Left lung (tissue), 4 donors: ENCODE measurements at regions not wholly inside any gene's neighbourhood (a gene's known extent, or its start where the extent isn't known, plus 50 kb on each side); places are given as distances from the start of the nearest gene placed in this dataset.

ENCODE experiments used
- ATAC-seq: fragments of 200-7000 bp; cut with Tn5 transposase; one replicate; pipeline ENCODE4 v1.9.1; 2020; ENCODE audit warnings: moderate library complexity
- DNase-seq, 4 donors: peaks; one replicate each; pipeline ENCODE4 v3.0.0-alpha.2; 2013 to 2020
- H3K27ac ChIP-seq, 2 donors: fragments of 200-600 bp; sonication (generic) in 1 of 2; one replicate each; pipeline versions ENCODE4 v1.5.0 to v1.8.0; 2020 to 2021
- H3K27me3 ChIP-seq, 2 donors: fragments of 200-600 bp; sonication (generic) in 1 of 2; one replicate each; pipeline versions ENCODE4 v1.5.0 to v1.8.0; 2020 to 2021
- H3K36me3 ChIP-seq, 2 donors: fragments of 200-600 bp; sonication (generic) in 1 of 2; one replicate each; pipeline versions ENCODE4 v1.5.0 to v1.8.0; 2020 to 2021
- H3K4me1 ChIP-seq, 2 donors: fragments of 200-600 bp; one replicate each; pipeline ENCODE4 v1.8.0; 2021
- H3K4me3 ChIP-seq, 2 donors: fragments of 200-600 bp; sonication (generic) in 1 of 2; one replicate each; pipeline versions ENCODE4 v1.5.0 to v1.8.0; 2020 to 2021; ENCODE audit warnings: mild to moderate bottlenecking in 1 of 2
- H3K9me3 ChIP-seq, 2 donors: fragments of 200-600 bp; sonication (generic) in 1 of 2; one replicate each; pipeline versions ENCODE4 v1.5.0 to v1.8.0; 2020 to 2021
- CTCF ChIP-seq, 2 donors: fragments of 200-600 bp; sonication (generic) in 1 of 2; IDR thresholded peaks; one replicate each; pipeline versions ENCODE4 v1.5.0 to v1.8.0; 2021; ENCODE audit warnings: antibody characterized with exemption in 2 of 2
- intact Hi-C, 2 donors: fragments of 100-400 bp; cut with DNase I; formaldehyde crosslinking; loops; one replicate each; pipeline versions ENCODE4 v1.11.2 to v1.14.2; 2022
- donor health status: DM: no; HTN: yes; CAD: no.
- donor health status: DM: no; HTN: no; CAD: no.

GRCh38 chr13:80035096-80035495, 305.8 kb downstream of the SPRY2 start:
- H3K36me3 ChIP-seq = no peaks in the 10 kb centered on the region
- H3K27me3 ChIP-seq = no peaks in the 10 kb centered on the region
- ATAC-seq (no peak), DNase-seq (no peak)
- peaks cover 0 to 14% of the 10 kb centered on the region in 2 donors for H3K4me1 ChIP-seq
- no peak overlapping the region for H3K27ac ChIP-seq
- H3K4me3 ChIP-seq = no peak overlapping the region
- intact Hi-C loops = no loop called here
- no peaks in the 10 kb centered on the region for H3K9me3 ChIP-seq
- TF ChIP-seq CTCF (IDR thresholded peaks at IDR 0.05) = no peak

DNA sequence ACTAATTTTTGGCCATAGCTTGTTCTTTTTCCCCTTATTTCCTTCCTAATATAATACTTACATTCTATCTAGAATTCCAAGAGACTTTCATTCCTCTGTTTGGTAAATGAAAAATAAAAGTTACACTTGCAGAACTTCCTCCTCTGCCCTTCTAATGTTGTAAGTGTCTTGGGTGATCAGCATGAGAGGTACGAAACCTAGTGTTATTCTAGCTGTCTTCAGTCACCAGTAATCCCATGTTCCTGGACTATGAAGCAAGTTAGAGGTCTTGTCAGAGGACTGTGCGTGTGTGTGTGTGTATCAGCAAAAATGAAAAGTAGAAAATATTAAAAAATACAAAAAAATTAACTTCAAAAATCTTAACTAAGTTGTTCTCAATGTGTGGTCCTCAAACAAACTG, 307.0 kb downstream of the SPRY2 start:
- DNase-seq (no peak), ATAC-seq (no peak)
- intact Hi-C loops = no loop called here
- no peak for TF ChIP-seq CTCF (IDR thresholded peaks at IDR 0.05)
- Histone ChIP-seq H3K27me3 (no peaks in the 10 kb centered on the region), H3K36me3 (no peaks in the 10 kb centered on the region), H3K9me3 (no peaks in the 10 kb centered on the region), H3K27ac (no peak overlapping the region), H3K4me1 (peaks cover 0 to 13% of the 10 kb centered on the region in 2 donors), H3K4me3 (no peak overlapping the region)

DNA sequence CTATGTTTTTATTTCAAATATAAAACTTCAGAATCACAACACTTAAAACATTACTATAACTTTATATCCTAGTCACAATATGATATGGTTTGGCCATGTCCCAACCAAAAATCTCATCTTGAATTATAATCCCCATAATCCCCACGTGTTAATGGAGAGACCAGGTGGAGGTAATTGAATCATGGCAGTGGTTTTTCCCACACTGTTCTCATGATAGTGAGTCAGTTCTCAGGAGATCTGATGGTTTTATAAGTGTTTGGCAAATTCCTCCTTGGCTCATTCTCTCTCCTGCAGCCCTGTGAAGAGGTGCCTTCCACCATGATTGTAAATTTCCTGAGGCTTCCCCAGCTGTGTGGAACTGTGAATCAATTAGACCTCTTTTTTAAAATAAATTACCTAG, 307.6 kb downstream of the SPRY2 start:
- intact Hi-C loops = no loop called here
- no peak for DNase-seq
- Histone ChIP-seq H3K27ac (no peak overlapping the region), H3K36me3 (no peaks in the 10 kb centered on the region), H3K9me3 (no peaks in the 10 kb centered on the region), H3K27me3 (no peaks in the 10 kb centered on the region), H3K4me3 (no peak overlapping the region), H3K4me1 (peaks cover 0 to 13% of the 10 kb centered on the region in 2 donors)
- no peak for ATAC-seq
- no peak for TF ChIP-seq CTCF (IDR thresholded peaks at IDR 0.05)

DNA sequence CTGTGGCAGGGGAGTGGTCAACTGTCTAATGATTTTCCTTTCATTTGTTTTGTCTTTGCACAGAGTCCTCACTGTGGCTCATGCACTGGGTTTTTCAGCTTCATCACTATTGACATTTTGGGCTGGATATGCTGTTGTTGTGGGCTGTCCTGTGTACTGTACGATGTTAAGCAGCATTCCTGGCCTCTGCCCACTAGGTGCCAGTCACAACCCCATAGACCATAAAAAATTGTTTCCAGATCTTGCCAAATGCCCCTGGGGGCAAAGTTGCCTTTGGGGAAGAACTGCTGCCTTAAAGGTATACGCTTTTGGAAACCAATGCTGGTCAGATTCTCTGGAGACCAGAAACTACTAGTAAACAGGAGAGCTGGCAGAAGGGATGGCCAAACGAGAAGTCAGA, 310.4 kb downstream of the SPRY2 start:
- DNase-seq = no peak
- peak; percentile 94 for ATAC-seq
- intact Hi-C loops = no loop called here
- Histone ChIP-seq H3K4me3 (no peak overlapping the region), H3K27ac (no peak overlapping the region), H3K4me1 (no peaks in the 10 kb centered on the region), H3K9me3 (no peaks in the 10 kb centered on the region), H3K27me3 (no peaks in the 10 kb centered on the region), H3K36me3 (no peaks in the 10 kb centered on the region)
- TF ChIP-seq CTCF (IDR thresholded peaks at IDR 0.05) = peak in 1 of 2 donors; percentile 20

- no peak for TF ChIP-seq CTCF (IDR thresholded peaks at IDR 0.05)
- H3K27me3 ChIP-seq = no peaks in the 10 kb centered on the region
- ATAC-seq (no peak), DNase-seq (no peak)
- H3K27ac ChIP-seq = no peak overlapping the region
- H3K4me1 ChIP-seq = no peaks in the 10 kb centered on the region
- intact Hi-C loops = no loop called here
- no peaks in the 10 kb centered on the region for H3K9me3 ChIP-seq
- H3K36me3 ChIP-seq = no peaks in the 10 kb centered on the region
- H3K4me3 ChIP-seq = no peak overlapping the region
Observed at GRCh38 chr13:80029170-80029569, 311.8 kb downstream of the SPRY2 start.
